ENCODE measurements at regions not wholly inside any gene's neighbourhood (a gene's known extent, or its start where the extent isn't known, plus 50 kb on each side); places are given as distances from the start of the nearest gene placed in this dataset.

DNA sequence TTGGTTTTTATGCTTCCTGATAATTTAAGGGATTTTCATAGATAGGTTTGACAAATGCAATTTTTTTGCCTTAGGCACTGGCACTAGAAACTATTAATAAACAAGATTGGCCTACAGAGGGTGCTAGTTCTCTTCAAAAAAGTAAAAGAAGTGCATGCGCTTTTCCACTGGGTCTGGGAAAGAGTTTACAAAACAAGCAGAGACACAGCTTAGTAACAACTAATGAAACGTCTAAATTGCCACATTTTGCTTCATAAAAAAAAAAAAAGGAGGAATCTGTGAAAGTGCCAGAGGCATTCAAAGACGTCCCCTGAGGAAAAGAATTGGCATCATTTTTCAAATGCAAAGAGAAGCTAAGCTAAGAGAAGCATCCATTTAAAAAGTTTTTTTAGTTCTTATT is 58.3 kb upstream of the EEA1 start:
- Mint-ChIP-seq H3K4me1 (peaks cover 18% of the 10 kb centered on the region), H3K9me3 (peaks cover 14% of the 10 kb centered on the region), H3K27ac (peak overlapping the region; percentile 11 to 23 (median 21)), H3K36me3 (ENCODE audit: low read depth) (no peaks in the 10 kb centered on the region), H3K27me3 (ENCODE audit: low read depth) (no peaks in the 10 kb centered on the region), H3K4me3 (no peak overlapping the region)
- TF ChIP-seq, protein P1, sequence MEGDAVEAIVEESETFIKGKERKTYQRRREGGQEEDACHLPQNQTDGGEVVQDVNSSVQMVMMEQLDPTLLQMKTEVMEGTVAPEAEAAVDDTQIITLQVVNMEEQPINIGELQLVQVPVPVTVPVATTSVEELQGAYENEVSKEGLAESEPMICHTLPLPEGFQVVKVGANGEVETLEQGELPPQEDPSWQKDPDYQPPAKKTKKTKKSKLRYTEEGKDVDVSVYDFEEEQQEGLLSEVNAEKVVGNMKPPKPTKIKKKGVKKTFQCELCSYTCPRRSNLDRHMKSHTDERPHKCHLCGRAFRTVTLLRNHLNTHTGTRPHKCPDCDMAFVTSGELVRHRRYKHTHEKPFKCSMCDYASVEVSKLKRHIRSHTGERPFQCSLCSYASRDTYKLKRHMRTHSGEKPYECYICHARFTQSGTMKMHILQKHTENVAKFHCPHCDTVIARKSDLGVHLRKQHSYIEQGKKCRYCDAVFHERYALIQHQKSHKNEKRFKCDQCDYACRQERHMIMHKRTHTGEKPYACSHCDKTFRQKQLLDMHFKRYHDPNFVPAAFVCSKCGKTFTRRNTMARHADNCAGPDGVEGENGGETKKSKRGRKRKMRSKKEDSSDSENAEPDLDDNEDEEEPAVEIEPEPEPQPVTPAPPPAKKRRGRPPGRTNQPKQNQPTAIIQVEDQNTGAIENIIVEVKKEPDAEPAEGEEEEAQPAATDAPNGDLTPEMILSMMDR (IDR thresholded peaks at IDR 0.05; ENCODE audit: unreplicated experiment in 3 of 3) = peak; percentile 49 to 69 (median 60)

DNA sequence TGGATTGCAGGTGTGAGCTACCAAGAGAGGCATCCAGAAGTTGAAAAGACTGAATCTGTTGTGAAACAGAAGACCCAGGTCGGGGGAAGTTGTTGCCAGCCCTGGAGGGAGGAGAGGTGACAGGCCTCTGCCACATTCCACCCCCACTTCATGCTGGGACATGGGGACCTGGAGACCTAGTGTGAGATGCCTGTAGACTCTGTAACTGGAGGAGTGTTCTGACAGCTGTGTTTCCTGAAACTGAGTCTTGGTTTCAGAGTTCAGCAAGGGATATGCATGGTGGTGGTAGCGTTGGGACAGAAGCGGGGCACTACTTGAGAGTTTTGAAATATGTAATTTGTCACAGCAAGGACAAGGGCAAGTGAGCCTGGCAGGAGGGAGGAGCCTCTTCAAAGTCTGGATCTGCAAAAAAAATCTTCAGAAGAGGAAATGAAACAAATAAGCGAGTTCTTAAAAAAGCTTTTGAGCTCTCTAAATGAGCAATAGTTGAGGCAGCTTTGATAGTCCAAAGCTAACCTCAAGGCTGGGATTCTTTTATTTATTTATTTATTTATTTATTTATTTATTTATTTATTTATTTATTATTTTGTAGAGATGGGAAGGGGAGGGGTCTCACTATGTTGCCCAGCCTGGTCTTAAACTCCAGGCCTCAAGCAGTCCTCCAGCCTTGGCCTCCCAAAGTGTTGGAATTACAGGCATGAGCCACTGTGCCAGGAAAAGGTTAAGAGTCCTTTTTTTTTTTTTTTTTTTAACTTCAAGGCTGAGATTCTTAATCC is 58.9 kb upstream of the EEA1 start:
- H3K4me1 Mint-ChIP-seq = peaks cover 18% of the 10 kb centered on the region
- peaks cover 7% of the 10 kb centered on the region for H3K9me3 Mint-ChIP-seq
- no peaks in the 10 kb centered on the region for H3K27me3 Mint-ChIP-seq (ENCODE audit: low read depth)
- H3K36me3 Mint-ChIP-seq (ENCODE audit: low read depth) = no peaks in the 10 kb centered on the region
- H3K27ac Mint-ChIP-seq = peak overlapping the region; percentile 4 to 21 (median 11)
- no peak overlapping the region for H3K4me3 Mint-ChIP-seq
- TF ChIP-seq, protein P1 (IDR thresholded peaks at IDR 0.05; ENCODE audit: unreplicated experiment in 3 of 3) = no peak

DNA sequence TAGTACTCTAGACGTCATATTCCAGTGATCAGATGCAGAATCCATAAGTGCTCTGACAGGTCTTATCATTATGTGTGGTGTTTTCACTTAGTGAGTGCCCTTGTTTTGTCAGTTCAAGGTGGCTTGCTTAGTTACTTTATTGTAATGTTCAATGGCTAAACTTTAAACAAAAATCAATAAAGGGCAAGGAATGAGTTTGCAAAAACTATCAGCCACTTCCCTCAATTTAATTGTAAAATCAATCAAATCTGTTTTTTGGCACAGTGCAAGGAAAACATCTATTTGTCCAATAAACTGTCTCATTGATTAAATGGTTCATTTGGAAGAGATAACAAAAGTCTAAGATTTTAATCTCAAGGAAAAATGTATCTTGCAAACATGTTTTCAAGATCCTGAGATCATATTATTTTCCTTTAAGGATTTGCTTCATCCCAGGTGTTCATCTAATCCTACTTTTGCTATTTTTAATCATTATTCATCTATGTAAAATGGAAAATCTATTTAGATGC is 59.6 kb upstream of the EEA1 start:
- Mint-ChIP-seq H3K27me3 (ENCODE audit: low read depth) (no peaks in the 10 kb centered on the region), H3K4me3 (no peak overlapping the region), H3K27ac (peak overlapping the region in 2 of 3 experiments; percentile 42 to 50), H3K36me3 (ENCODE audit: low read depth) (no peaks in the 10 kb centered on the region), H3K4me1 (peaks cover 18% of the 10 kb centered on the region), H3K9me3 (peaks cover 9% of the 10 kb centered on the region)
- TF ChIP-seq, protein P1 (IDR thresholded peaks at IDR 0.05; ENCODE audit: unreplicated experiment in 3 of 3) = no peak

DNA sequence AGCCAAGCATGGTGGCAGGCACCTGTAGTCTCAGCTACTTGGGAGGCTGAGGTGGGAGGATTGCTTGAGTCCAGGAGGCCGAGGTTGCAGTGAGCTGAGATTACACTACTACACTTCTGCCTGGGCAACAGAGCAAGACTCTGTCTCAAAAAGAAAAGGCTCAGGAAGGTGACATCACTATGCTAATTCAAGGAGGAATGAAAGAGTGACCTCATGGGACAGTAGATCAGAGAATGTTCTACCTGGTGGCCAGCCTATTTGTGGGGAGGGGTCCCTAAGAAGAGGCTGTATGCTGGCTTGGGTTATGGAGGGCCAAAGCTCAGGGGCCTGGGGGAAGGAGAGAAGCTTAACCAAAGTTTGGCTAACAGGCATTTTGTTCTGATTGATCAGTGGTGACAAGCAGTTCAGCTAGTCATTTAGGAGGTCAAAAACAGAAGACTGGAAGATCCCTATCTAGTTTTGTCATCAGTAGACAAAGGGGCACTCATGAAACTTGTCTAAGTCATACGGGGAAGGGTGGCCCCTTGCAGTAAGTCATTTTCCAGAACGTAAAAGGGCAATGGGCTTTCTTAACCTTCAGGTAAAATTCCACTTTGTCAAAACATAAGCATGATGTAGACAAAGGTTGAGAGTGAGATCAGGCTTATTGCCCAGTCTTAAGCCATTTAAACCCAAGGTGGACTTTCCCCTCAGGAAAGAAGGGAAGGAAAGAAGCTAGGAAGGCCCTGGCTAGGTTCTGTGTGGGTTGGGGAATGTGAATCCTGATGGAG is 60.8 kb upstream of the EEA1 start:
- Mint-ChIP-seq H3K27me3 (ENCODE audit: low read depth) (no peaks in the 10 kb centered on the region), H3K4me3 (no peak overlapping the region), H3K36me3 (ENCODE audit: low read depth) (no peaks in the 10 kb centered on the region), H3K4me1 (peaks cover 18% of the 10 kb centered on the region), H3K9me3 (peaks cover 5% of the 10 kb centered on the region), H3K27ac (peak overlapping the region in 1 of 3 experiments; percentile 51)
- TF ChIP-seq, protein P1 (IDR thresholded peaks at IDR 0.05; ENCODE audit: unreplicated experiment in 3 of 3) = no peak

DNA sequence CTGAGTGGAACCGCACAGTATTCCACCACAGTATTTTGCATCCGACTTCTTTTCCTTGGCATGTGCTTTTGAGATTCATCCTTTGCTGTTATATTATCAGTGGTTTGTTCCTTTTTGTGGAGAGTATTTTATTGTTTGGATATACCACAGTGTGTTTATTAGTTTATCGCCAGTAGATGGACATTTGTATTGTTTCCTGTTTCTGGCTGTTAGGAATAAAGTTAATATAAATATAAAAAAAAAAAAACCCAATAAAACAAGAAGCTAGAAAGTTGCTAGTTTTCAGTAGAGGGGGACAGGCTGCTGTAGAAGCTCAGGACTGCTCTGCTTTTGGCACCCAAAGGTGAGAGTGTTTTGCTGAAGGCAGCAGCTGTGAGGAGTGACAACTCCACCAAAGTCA is 62.0 kb upstream of the EEA1 start:
- H3K36me3 Mint-ChIP-seq (ENCODE audit: low read depth) = no peaks in the 10 kb centered on the region
- TF ChIP-seq, protein P1 (IDR thresholded peaks at IDR 0.05; ENCODE audit: unreplicated experiment in 3 of 3) = no peak
- H3K9me3 Mint-ChIP-seq = peaks cover 5% of the 10 kb centered on the region
- H3K27ac Mint-ChIP-seq = no peak overlapping the region
- H3K4me1 Mint-ChIP-seq = peaks cover 18% of the 10 kb centered on the region
- H3K4me3 Mint-ChIP-seq = no peak overlapping the region
- no peaks in the 10 kb centered on the region for H3K27me3 Mint-ChIP-seq (ENCODE audit: low read depth)

Measured in nephron (organoid).